Jurkat, Clone E6-1 (cell line): ENCODE measurements at regions not wholly inside any gene's neighbourhood (a gene's known extent, or its start where the extent isn't known, plus 50 kb on each side); places are given as distances from the start of the nearest gene placed in this dataset.

ENCODE experiments used
- DNase-seq: peaks from one replicate; pipeline ENCODE4 v3.0.0-alpha.2; 2011; ENCODE audit warnings: low read depth, low spot score
- H3K4me3 ChIP-seq: 2 replicates; pipeline ENCODE4 v1.5.1; 2011; ENCODE audit warnings: mild to moderate bottlenecking, low read length, control low read depth, moderate library complexity

DNA sequence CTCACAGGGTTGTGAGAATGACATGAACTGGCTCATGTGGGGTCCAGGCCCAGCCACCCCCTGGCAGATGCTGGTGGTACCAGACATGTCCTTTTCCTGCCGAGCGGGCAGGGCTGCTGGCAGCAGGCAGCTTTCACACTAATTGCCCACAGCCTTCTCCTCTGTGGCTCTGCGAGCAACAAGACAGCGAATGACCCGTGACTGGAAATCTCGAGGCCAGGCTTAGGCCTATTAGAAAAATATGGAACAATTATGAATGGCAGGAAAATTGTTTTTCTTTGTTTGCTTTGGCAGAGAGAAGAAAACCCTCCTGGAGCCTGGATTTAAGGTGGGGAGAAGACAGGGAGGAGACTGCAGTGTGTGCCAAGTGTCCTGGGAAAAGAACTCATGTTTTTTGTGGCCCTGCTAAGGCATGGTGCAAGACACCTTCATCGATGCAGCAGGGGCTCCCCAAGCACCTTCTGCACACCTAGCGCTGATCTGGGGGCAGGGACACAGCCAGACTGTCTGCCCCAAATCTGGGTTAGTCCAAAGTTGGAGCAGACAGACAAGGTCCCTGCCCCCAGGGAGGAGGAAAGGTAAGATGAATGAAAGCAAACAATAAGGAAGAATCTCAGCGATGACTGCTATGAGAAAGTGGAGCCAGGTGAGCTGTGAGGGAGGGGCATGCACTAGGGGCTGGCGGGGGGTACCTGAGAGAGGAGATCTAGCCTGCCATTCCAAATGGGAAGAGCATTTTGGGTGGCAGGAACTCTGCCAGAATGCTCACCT is 193.8 kb upstream of the TLE3 start:
- DNase-seq = no peak
- H3K4me3 ChIP-seq = no peak overlapping the region

DNA sequence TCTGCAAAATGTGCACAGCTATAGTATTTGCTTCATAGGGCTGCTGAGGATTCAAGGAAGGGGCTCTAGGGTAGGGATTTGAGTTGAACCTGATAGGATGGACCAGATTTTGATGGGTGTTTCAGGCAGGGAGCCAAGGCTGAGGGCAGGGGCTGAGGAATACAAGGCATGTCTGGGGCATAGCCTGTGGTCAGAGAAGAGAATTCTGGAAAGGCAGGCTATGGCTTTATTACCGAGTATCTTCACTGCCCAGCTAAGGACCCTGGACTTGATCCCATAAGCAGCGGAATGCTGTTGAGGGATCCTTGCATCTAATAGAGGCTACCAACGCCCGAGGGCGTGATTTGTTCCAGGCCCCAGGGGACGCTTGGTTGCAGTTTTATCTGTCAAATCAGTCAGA is 193.0 kb upstream of the TLE3 start:
- no peak overlapping the region for H3K4me3 ChIP-seq

DNA sequence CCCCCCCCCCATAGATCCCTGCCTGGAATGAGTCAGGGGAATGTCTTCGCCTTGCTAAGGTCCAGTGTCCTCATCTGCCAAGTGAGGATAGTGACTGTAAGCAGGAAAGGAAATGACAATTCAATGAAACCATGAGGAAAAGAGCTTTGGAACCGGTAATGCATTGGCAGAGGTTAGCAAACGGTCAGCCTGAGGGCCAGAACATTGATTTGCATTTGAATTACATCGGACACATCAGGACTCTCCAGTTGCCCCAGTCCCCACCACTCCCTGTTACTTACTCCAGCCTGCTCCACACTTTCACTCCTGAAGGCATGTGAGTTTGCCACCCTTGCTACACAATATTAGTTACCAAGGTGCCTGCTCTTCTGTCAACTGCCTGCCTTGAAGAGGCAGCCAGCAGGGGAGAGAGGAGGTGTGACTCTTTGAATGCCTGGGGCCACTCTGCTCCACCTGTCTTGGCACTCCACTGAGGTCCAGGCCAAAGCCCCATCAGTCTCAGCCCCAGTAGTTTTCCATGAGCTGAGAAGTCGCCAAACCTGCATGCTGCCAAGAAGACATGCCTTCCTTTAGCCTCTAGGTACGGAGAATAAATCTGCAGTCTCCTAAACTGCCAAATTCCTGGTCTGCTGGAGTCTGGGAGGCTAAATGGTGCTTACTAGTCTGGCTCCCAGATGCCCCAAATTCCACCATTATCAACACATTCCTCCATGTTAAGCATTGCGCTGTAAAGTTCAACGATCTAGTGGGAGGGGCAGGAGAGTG is 191.7 kb upstream of the TLE3 start:
- no peak for DNase-seq
- no peak overlapping the region for H3K4me3 ChIP-seq

More for the DNA sequence above, 193.0 kb upstream of the TLE3 start:
- DNase-seq = no peak

DNA sequence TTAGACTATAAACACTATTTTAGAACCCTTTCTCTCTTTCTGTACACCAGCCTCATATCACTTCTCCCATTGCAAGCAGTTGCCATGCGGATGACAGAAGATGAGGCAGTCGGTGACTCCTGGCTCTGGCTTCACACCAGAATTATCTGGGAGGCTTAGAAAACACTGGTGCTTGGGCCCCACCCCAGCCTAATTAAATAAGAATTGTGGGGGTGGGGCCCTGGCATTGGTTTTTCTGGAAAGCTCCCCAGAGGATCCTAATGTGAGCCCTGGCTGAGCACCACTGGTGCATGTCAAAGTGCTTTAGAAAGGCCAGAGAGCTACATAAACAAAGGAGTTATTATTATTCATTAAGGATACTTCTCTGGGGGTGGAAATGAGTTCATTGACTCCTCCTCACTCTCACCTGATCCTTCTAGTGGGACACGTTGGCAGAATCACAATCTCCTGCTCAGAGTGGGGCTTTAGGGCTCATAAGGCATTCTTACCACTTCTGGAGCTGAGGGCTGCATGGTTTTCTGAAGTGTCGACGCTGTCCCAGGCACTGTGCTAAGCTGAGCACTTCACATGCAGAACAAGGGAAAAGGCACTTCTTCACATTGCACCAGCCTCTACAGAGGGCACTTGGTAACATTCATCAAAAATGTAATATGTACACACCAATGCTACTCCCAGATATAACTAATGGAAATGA is 188.5 kb upstream of the TLE3 start:
- no peak for DNase-seq
- no peak overlapping the region for H3K4me3 ChIP-seq

DNA sequence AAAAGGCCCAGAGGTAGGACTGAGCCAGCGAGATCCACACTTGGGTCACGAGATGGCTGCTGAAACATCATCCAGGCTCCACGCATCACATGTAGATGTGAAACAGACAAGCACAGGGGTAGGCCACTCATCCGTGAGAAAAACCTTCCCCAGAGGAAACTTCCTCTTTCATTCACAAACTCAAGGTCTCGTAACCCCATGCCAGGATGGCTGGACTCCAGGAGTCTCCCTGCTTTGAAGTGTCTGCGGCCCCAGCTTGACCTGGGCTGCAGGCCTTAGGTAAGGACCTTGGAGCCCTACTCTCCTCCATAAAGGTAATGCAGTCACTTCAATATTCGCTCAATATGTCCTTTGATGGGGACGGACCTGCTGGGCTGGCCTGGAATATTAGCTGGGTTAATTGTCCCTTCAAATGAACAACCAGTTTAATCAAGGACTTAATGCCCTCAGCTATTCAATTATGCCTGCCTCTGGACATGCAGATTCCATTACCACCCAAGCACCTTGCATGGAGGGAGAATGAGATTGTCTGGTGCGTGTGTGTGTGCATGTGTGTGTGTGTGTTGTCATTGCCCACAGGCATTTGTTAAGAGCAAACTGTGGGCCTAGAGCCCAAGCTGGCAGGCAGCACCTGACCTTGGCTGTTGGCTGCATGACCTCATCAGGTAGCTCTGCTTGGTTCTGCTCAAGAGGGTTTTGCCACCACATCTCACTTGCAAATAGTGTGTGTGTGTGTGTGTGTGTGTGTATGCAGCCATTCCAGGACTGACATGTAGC is 186.9 kb upstream of the TLE3 start:
- DNase-seq = peak; percentile 35
- no peak overlapping the region for H3K4me3 ChIP-seq

DNA sequence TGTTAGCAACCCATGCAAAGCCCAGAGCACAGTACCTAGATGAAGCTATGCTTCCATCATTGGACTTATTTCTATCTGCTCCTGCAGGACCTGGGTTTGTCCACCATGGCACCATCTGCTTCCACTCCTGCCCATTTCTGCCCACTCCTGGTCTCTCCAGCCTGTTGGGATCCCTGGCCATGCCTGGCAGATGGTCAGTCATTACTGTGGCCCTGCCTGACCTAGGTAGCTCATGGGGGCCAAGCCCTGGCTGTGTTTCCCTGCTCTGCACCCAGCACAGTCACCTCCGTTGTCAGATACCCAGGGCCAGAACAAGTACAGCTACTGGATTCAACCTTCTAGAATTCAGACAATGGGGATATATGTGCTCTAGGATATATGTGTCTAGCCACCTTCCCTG is 185.8 kb upstream of the TLE3 start:
- DNase-seq = no peak
- H3K4me3 ChIP-seq = no peak overlapping the region

DNA sequence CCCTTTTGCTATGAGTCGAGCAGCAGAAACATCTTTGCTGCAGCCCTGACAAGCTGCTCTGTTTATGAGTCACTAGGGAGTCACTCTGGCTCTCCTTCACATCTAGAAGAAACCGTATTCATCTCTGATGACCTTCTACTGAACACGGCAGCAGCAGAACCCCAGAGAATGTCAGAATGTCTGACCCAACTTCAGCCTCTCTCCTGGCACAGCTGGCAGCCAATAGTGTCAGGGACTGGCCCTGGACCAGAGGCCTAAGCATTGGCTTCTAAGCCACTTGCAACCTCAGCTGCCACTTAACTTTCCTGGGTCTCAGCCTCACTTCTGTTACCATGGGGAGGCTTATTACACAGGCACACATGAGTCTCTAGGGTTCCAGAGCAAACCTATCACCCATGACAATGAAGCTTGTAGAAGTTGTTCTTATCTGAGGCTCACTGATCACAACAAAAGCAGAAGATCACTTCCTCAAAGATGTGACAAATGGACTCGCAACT is 184.1 kb upstream of the TLE3 start:
- no peak for DNase-seq
- no peak overlapping the region for H3K4me3 ChIP-seq

DNA sequence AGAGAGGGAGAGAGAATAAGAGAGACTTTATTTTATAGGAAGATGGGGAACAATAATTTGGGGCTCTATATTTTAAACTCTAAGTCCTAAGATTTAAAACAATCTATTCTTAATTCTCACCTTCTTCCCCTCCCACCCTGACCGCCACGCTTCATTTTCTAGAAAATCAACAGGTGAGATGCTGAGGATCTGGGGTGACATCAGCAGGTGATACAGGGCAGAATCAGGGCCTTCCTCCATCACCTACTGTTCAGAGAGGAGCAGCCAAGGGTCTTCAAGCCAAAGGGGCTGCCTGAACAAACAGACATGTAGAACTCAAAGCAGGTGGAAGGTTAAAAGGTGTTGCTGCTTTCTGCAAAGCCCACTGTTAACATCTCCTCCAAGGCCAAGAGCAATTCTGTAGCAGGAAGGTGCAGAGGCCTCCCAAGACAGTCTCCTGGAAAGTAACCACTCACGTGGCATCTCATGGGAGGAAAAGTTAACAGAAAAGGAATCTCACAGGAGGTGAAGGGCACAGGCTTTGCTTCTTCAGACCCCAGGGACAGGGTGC is 183.6 kb upstream of the TLE3 start:
- H3K4me3 ChIP-seq = no peak overlapping the region
- DNase-seq = no peak

DNA sequence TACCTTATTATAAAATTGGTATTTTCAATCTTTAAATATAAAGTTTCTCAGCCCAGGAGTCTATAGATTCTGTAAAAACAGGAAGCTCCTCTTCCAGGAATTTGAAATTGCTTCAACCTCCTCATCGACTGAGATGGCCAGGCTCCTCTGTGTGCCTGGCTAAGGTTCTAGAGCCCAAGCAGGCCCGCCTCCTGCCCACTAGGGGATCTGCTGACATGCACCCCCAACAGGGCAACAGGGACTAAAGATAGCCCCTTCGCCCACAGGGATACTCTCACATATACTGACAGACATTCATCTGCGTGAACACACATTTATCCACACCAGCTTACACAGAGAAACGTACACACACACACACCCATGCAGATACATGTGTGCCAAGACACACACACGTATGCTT is 183.1 kb upstream of the TLE3 start:
- DNase-seq = no peak
- no peak overlapping the region for H3K4me3 ChIP-seq

DNA sequence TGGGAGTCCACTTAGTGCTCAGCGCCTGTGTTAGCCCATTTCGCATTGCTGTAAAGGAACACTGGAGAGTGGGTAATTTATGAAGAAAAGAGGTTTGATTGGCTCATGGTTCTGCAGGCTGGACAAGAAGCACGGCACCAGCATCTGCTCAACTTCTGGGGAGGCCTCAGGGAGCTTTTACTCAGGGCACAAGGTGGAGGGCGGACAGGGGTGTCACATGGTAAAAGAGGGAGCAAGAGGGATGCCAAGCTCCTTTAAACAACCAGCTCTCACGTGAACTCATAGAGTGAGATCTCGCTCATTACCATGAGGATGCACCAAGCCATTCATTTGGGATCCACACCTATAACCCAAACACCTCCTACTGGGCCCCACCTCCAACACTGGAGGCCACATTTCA is 181.4 kb upstream of the TLE3 start:
- H3K4me3 ChIP-seq = no peak overlapping the region
- DNase-seq = no peak

DNA sequence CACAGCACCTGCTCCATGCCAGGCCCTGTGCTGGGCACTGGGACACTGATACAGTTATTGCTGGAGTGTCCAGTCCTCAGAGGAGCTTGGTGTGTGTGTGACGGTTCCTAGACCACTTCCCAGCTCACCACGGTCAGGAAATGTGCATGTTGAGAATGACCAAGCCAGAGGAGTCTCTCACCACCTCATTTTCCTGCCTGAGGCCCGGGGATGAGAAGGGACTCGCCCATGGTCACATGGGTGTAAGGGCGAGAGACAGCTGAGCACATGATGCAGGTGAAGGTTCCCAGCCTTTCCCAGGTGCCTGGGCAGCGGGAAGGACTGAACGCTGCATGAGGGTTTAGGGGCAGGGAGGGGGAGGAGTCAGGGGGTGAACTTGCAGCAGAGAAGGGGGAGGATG is 180.9 kb upstream of the TLE3 start:
- DNase-seq = no peak

DNA sequence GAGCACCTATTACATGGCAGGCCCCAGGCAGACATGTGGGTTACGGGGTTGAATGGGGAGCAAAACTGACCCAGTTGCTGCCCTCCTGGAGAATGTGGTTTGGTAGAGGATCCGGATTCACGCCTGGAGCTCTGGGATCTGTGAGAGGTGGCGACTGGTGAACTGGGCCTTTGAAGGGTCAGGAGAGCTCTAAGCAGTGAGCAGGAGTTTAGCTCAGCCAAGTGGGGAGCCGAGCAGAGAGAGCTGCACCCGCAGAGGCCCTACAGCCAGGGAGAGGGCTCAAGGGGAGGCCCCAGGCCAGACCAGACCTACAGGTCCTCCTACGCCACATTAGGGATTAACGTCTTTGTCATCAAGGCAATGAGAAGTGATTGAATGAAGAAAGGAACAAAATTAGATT is 179.8 kb upstream of the TLE3 start:
- no peak overlapping the region for H3K4me3 ChIP-seq
- no peak for DNase-seq

More for the DNA sequence above, 180.9 kb upstream of the TLE3 start:
- H3K4me3 ChIP-seq = no peak overlapping the region

DNA sequence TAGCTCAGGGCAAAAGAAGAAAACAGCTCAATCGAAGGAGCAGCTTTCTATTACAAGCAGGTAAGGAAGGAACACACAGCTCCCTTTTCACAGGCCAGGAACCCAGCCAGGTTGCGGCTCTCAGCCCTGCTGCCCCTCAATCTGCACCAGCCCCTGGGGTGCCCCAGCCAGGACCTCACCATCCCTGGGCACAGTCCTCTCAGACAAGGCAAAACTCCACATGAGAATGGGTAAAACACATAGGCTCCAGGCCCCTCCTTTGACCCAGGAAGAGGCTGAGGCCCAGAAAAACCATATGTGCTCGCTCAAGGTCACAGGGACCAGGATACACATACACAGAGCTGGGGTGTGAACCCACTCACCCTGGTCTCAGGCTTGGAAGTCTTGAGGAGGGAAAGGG is 178.7 kb upstream of the TLE3 start:
- DNase-seq = no peak
- H3K4me3 ChIP-seq = no peak overlapping the region

DNA sequence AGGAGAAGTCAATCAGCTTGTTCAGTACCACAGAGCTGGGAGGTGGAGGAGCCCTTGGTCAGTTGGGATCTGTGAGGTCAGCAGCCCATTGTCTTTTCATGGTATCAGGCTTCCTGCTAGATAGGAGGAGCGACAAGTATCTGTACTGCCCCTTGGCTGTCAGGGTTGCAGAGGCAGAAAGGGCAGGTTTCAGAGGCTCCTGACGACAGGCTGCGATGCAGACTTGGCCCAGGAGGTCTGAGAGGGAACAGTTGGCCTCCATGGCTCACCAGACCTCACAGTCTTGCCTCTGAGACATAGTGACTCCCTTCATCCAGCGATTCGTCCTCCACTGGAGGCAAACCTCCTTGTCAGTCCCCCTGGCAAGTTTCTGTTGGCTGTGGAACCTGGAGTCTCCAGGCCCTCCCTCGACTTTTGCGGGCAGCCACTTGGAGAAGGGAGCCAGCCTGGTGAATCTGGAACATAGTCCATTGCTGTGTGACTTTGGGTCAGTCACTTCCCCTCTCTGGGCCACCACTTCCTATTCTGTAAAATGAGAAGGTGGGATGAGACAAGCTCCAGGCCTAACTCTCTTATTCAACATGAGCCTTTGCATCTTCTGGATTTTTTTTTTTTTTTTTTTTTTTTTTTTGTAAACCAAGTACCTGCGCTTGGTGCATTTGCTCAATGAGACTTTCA is 177.9 kb upstream of the TLE3 start:
- DNase-seq = no peak
- no peak overlapping the region for H3K4me3 ChIP-seq

DNA sequence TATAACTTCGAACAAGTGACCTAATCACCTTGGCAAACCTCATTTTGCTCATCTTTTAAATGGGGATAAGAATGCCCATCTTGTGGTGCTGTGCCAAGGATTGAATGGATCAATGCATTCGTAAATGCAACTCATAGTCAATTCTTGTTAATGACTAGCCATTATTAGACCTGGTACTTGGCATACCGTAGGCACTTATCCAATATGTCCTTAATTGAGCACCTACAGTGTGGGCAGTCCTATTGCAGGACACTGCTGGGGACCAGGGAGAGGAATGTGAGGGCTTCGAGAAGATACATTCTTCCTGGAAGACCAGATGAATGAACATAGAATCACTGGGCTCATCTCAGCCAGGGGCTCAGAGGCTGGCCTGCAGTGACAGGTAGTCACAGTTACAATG is 177.2 kb upstream of the TLE3 start:
- no peak for DNase-seq
- H3K4me3 ChIP-seq = no peak overlapping the region

DNA sequence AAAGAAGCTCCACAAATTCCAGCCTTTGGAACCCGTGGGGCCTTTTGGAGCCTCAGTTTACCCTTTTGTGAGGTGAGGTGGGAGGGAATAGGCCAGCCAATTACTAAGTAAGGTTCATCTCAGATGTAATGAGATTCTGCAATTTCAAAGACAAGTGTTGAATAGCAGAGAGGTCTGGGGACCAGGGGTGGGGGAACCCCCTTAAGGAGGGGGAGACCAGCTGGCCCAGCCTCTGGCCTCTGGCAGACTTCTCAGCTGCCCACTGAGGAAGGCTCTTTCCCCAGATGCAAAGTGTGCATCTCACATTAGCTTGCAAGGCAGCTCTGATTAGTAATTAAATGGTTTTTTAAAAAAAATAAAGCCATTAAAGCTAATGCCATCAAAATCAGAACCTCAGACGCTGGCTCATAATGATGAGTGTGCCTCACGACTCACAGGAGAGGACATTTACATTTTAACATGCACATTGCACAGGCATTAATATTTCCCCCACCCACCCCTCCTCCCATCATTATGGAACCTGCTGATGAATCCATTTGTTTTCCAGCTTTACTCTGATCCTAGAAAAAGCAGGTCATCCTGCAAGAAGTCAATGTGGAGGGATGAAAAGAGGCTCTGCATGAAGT is 176.7 kb upstream of the TLE3 start:
- no peak for DNase-seq

DNA sequence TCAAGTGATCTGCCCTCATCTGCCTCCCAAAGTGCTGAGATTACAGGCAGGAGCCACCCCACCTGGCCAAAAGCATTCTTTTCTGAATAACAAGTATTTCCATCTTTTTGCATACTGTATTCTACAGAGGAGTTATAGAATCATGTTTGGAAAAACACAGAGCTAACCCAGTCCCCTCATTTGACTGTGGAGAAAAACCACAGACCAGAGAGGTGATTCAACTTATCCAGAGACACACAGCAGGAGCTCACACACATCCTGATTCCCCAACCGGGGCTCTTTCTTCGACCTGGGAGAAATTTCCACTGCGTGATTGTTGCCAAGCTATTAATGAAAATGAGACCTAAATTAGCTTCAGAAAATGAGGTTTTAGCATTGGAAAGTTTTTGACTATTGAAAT is 176.1 kb upstream of the TLE3 start:
- no peak for DNase-seq
- no peak overlapping the region for H3K4me3 ChIP-seq

More for the DNA sequence above, 176.7 kb upstream of the TLE3 start:
- H3K4me3 ChIP-seq = no peak overlapping the region
